ENCODE measurements at regions not wholly inside any gene's neighbourhood (a gene's known extent, or its start where the extent isn't known, plus 50 kb on each side); places are given as distances from the start of the nearest gene placed in this dataset.

DNA sequence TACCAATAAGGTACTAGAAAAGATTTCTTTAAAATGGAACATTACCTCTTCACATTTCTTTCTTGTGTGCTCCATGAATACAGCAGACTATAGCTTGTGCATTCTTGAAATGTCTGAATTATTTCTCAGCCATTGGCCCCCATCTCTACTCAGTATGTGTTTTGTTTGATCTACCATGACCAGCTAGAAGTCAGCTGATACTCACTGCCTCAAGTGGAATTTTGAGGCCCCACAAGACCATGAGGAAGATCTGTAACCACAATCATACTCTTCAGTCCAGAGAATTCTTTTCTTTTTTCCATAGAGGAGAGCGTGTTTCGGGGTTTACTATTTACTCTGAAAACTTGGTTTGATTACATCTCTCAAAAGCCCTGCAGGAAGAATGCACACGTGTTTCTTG is 319.1 kb downstream of the TOX3 start:
- no peak for DNase-seq
- H3K9me3 ChIP-seq (ENCODE audit: severe bottlenecking) = no peaks in the 10 kb centered on the region
- TF ChIP-seq, protein P1, sequence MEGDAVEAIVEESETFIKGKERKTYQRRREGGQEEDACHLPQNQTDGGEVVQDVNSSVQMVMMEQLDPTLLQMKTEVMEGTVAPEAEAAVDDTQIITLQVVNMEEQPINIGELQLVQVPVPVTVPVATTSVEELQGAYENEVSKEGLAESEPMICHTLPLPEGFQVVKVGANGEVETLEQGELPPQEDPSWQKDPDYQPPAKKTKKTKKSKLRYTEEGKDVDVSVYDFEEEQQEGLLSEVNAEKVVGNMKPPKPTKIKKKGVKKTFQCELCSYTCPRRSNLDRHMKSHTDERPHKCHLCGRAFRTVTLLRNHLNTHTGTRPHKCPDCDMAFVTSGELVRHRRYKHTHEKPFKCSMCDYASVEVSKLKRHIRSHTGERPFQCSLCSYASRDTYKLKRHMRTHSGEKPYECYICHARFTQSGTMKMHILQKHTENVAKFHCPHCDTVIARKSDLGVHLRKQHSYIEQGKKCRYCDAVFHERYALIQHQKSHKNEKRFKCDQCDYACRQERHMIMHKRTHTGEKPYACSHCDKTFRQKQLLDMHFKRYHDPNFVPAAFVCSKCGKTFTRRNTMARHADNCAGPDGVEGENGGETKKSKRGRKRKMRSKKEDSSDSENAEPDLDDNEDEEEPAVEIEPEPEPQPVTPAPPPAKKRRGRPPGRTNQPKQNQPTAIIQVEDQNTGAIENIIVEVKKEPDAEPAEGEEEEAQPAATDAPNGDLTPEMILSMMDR (IDR thresholded peaks at IDR 0.05; ENCODE audit: low read depth, low read length) = no peak
- H3K27ac ChIP-seq = no peak overlapping the region
- no peak overlapping the region for H3K4me3 ChIP-seq (ENCODE audit: low read depth, low read length)
- no peaks in the 10 kb centered on the region for H3K27me3 ChIP-seq (ENCODE audit: insufficient read depth, low read depth, severe bottlenecking)
- no peaks in the 10 kb centered on the region for H3K36me3 ChIP-seq

DNA sequence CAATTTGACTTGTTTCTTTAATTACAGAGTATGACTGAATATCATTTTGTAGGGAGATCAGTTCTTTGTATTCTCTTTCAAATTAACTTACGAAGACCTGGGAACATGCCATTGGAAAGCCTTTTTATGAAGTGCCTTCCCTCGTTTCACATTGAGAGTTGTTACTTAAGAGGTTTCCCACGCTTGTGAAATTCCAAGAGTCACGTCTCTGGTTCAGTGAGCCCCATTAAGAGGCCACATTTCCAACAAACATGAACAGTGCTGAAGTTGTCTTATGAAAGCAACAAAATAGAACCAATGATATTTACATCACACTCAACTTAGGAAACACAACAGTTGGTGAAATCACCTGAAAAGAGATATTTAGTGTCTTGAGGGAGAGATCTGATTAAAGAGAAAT is 334.1 kb downstream of the TOX3 start:
- Histone ChIP-seq H3K27ac (no peak overlapping the region), H3K4me3 (ENCODE audit: low read depth, low read length) (no peak overlapping the region), H3K36me3 (no peaks in the 10 kb centered on the region), H3K27me3 (ENCODE audit: insufficient read depth, low read depth, severe bottlenecking) (no peaks in the 10 kb centered on the region), H3K9me3 (ENCODE audit: severe bottlenecking) (peaks cover 3% of the 10 kb centered on the region)
- no peak for DNase-seq
- TF ChIP-seq, protein P1 (IDR thresholded peaks at IDR 0.05; ENCODE audit: low read depth, low read length) = no peak

- Histone ChIP-seq H3K9me3 (ENCODE audit: severe bottlenecking) (no peaks in the 10 kb centered on the region), H3K27ac (no peak overlapping the region), H3K36me3 (no peaks in the 10 kb centered on the region), H3K4me3 (ENCODE audit: low read depth, low read length) (no peak overlapping the region), H3K27me3 (ENCODE audit: insufficient read depth, low read depth, severe bottlenecking) (no peaks in the 10 kb centered on the region)
- TF ChIP-seq, protein P1 (IDR thresholded peaks at IDR 0.05; ENCODE audit: low read depth, low read length) = no peak
- no peak for DNase-seq
Measured at GRCh38 chr16:52209227-52209626, 337.7 kb downstream of the TOX3 start.

DNA sequence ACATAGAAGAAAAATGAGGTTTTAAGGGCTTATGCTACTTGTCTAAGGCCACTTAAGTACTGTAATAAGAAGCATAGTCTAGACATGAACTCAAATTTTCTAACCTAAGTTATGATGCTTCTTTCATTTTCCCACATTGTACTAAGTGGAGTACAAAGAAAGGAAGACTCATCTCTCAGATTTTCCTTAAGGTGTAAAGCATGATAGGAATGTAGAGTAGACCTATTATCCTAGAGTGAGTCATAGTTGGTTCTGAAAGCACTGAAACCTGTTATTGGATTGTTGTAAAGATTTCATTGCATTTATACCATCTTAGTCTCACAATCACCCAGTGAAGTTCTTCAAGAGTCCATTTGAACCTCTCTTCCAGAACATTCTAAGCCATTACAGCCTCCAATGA is 343.8 kb downstream of the TOX3 start:
- TF ChIP-seq, protein P1 (IDR thresholded peaks at IDR 0.05; ENCODE audit: low read depth, low read length) = no peak
- no peaks in the 10 kb centered on the region for H3K36me3 ChIP-seq
- H3K9me3 ChIP-seq (ENCODE audit: severe bottlenecking) = no peaks in the 10 kb centered on the region
- H3K27me3 ChIP-seq (ENCODE audit: insufficient read depth, low read depth, severe bottlenecking) = no peaks in the 10 kb centered on the region
- no peak overlapping the region for H3K27ac ChIP-seq
- no peak overlapping the region for H3K4me3 ChIP-seq (ENCODE audit: low read depth, low read length)
- no peak for DNase-seq

DNA sequence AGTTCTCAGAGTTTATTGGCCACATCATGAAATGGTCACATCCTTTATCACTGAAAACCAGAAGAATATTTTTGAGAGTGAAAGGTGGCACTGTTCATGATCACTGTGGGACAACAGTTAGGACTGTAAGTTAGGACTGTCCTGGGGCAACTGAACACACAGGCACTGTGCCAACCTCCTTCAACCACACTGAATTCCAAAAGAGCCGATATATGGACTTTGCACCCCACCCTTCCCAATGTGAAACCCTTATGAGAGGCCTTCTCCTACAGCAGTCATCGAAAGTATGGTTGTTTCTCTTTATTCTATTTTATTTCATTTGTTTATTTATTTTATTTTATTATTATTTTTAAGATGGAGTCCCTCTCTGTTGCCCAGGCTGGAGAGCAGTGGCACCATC is 353.5 kb downstream of the TOX3 start:
- TF ChIP-seq, protein P1 (IDR thresholded peaks at IDR 0.05; ENCODE audit: low read depth, low read length) = no peak
- no peaks in the 10 kb centered on the region for H3K27me3 ChIP-seq (ENCODE audit: insufficient read depth, low read depth, severe bottlenecking)
- no peaks in the 10 kb centered on the region for H3K9me3 ChIP-seq (ENCODE audit: severe bottlenecking)
- H3K27ac ChIP-seq = no peak overlapping the region
- H3K4me3 ChIP-seq (ENCODE audit: low read depth, low read length) = no peak overlapping the region
- H3K36me3 ChIP-seq = no peaks in the 10 kb centered on the region
- no peak for DNase-seq

DNA sequence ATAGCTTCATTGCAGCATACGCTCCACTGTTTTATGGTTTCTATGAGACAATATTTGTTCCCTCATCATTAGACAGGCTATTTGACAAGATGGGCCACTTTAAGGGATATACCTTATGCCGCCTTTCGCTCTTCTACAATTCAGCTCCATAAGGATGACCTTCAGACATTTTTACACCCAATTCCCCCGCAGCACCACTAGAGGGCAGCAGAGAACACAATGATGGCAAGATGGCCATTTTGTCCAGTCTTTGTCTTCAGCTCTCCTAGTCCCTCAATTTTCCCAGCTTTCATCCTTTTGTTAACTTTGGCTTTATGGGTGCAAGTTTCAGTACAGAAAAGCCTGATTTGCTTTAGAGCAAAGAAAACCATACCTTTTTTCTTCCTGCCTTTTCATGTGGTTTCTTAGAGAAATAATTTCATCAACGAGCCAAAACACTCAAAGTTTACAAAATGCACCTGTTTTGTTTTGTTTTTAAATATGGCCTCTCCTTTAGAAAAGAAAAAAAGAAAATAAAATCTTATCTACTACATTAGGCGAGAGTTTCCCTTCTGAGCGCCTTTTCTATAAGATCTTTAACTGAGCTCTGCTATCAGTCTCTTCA is 355.3 kb downstream of the TOX3 start:
- Histone ChIP-seq H3K27me3 (ENCODE audit: insufficient read depth, low read depth, severe bottlenecking) (no peaks in the 10 kb centered on the region), H3K27ac (peak overlapping the region; percentile 30), H3K4me3 (ENCODE audit: low read depth, low read length) (peak overlapping the region; percentile 16), H3K36me3 (no peaks in the 10 kb centered on the region), H3K9me3 (ENCODE audit: severe bottlenecking) (no peaks in the 10 kb centered on the region)
- TF ChIP-seq, protein P1 (IDR thresholded peaks at IDR 0.05; ENCODE audit: low read depth, low read length) = peak; percentile 80
- peak; percentile 72 for DNase-seq
